RCC 7860 (cell line): ENCODE measurements at regions not wholly inside any gene's neighbourhood (a gene's known extent, or its start where the extent isn't known, plus 50 kb on each side); places are given as distances from the start of the nearest gene placed in this dataset.

ENCODE experiments used
- DNase-seq: peaks from one replicate; pipeline ENCODE4 v3.0.0-alpha.2; 2015; ENCODE audit warnings: low spot score
- FAIRE-seq: peaks from 2 replicates; lab custom pipeline; 2012; peaks lifted over from hg19 to GRCh38; lab: Jason Lieb, UNC

- DNase-seq (no peak), FAIRE-seq (no peak)
Observed at GRCh38 chr7:13169356-13169755, 481.9 kb downstream of the ARL4A start.

GRCh38 chr7:13174991-13175390 is 487.6 kb downstream of the ARL4A start:
- FAIRE-seq (peak; percentile 23), DNase-seq (no peak)

GRCh38 chr7:13179011-13179582 is 491.7 kb downstream of the ARL4A start:
- no peak for DNase-seq
- FAIRE-seq, result no peak

GRCh38 chr7:13179775-13180523 is 492.5 kb downstream of the ARL4A start:
- no peak for DNase-seq
- FAIRE-seq, result no peak

GRCh38 chr7:13181216-13181615 is 493.8 kb downstream of the ARL4A start:
- FAIRE-seq (no peak), DNase-seq (no peak)

GRCh38 chr7:13185139-13185538 is 497.7 kb downstream of the ARL4A start:
- no peak for DNase-seq
- no peak for FAIRE-seq

- DNase-seq (no peak), FAIRE-seq (no peak)
Observed at GRCh38 chr7:13188236-13188805, 500.9 kb downstream of the ARL4A start.

- DNase-seq, result no peak
- no peak for FAIRE-seq
Observed at GRCh38 chr7:13188922-13189321, 501.5 kb downstream of the ARL4A start.

GRCh38 chr7:13189668-13190067 is 502.2 kb downstream of the ARL4A start:
- FAIRE-seq, result no peak
- DNase-seq, result no peak

GRCh38 chr7:13197501-13197900 is 510.1 kb downstream of the ARL4A start:
- no peak for FAIRE-seq
- no peak for DNase-seq

- no peak for DNase-seq
- FAIRE-seq, result no peak
Observed at GRCh38 chr7:13198036-13198435, 510.6 kb downstream of the ARL4A start.

GRCh38 chr7:13198727-13199126 is 511.3 kb downstream of the ARL4A start:
- FAIRE-seq, result no peak
- no peak for DNase-seq

GRCh38 chr7:13201628-13202027 is 514.2 kb downstream of the ARL4A start:
- DNase-seq (no peak), FAIRE-seq (no peak)

GRCh38 chr7:13217768-13218167 is 530.3 kb downstream of the ARL4A start:
- FAIRE-seq, result no peak
- DNase-seq, result no peak

- FAIRE-seq (no peak), DNase-seq (no peak)
Observed at GRCh38 chr7:13225068-13225467, 537.6 kb downstream of the ARL4A start.

- FAIRE-seq (no peak), DNase-seq (no peak)
Observed at GRCh38 chr7:13226385-13226784, 539.0 kb downstream of the ARL4A start.

GRCh38 chr7:13231216-13231615 is 543.8 kb downstream of the ARL4A start:
- DNase-seq (no peak), FAIRE-seq (no peak)

- FAIRE-seq, result no peak
Observed at GRCh38 chr7:13235436-13235835, 548.0 kb downstream of the ARL4A start.

GRCh38 chr7:13236026-13236425 is 548.6 kb downstream of the ARL4A start:
- FAIRE-seq (no peak), DNase-seq (no peak)

More at GRCh38 chr7:13235436-13235835, 548.0 kb downstream of the ARL4A start:
- no peak for DNase-seq

- FAIRE-seq (peak; percentile 95), DNase-seq (peak; percentile 93)
Observed at GRCh38 chr7:13240349-13240748, 552.9 kb downstream of the ARL4A start.

GRCh38 chr7:13241416-13241815 is 554.0 kb downstream of the ARL4A start:
- no peak for DNase-seq
- peak; percentile 65 for FAIRE-seq

GRCh38 chr7:13257661-13258060 is 570.2 kb downstream of the ARL4A start:
- DNase-seq (no peak), FAIRE-seq (no peak)
